ENCODE measurements at regions not wholly inside any gene's neighbourhood (a gene's known extent, or its start where the extent isn't known, plus 50 kb on each side); places are given as distances from the start of the nearest gene placed in this dataset.

DNA sequence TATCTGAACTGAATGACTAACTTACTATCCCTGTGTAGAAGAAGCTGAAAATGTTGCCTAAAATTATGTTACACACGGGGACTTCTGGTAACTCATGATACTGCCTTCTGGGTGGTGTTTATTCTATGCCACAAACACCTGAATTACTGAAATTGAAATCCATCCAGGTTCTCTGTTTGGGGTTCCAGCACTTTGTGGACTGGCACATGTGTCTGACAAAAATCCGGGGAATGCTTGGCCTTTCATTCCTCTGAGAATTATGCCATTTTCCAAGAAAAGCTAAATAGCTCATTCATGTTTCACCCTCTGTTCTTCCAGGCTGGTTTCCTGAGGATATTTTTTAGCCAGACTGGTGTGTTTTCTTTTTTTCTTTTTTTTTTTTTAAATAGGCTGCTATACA lies 59.5 kb upstream of the POU3F3 start:
- TF ChIP-seq, protein P1, sequence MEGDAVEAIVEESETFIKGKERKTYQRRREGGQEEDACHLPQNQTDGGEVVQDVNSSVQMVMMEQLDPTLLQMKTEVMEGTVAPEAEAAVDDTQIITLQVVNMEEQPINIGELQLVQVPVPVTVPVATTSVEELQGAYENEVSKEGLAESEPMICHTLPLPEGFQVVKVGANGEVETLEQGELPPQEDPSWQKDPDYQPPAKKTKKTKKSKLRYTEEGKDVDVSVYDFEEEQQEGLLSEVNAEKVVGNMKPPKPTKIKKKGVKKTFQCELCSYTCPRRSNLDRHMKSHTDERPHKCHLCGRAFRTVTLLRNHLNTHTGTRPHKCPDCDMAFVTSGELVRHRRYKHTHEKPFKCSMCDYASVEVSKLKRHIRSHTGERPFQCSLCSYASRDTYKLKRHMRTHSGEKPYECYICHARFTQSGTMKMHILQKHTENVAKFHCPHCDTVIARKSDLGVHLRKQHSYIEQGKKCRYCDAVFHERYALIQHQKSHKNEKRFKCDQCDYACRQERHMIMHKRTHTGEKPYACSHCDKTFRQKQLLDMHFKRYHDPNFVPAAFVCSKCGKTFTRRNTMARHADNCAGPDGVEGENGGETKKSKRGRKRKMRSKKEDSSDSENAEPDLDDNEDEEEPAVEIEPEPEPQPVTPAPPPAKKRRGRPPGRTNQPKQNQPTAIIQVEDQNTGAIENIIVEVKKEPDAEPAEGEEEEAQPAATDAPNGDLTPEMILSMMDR (conservative IDR thresholded peaks at IDR 0.05; ENCODE audit: low read depth in 2 of 2) = no peak
- TF ChIP-seq POLR2AphosphoS5 (IDR thresholded peaks at IDR 0.05; ENCODE audit: low read depth) (no peak), EZH2phosphoT487 (IDR thresholded peaks at IDR 0.05; ENCODE audit: unreplicated experiment) (no peak), CREB1 (CRISPR knock-in tag; IDR thresholded peaks at IDR 0.05; ENCODE audit: low read depth) (no peak), EZH2 (IDR thresholded peaks at IDR 0.05; ENCODE audit: low read depth, unreplicated experiment) (no peak), JUNB (IDR thresholded peaks at IDR 0.05; ENCODE audit: unreplicated experiment) (no peak), NANOG (IDR thresholded peaks at IDR 0.05; ENCODE audit: borderline replicate concordance) (no peak), ZNF331 (CRISPR knock-in tag; IDR thresholded peaks at IDR 0.05; ENCODE audit: low read depth) (no peak), ZNF114 (CRISPR knock-in tag; IDR thresholded peaks at IDR 0.05) (no peak), STAT1 (IDR thresholded peaks at IDR 0.05; ENCODE audit: unreplicated experiment) (no peak)
- TF ChIP-seq, protein P2, sequence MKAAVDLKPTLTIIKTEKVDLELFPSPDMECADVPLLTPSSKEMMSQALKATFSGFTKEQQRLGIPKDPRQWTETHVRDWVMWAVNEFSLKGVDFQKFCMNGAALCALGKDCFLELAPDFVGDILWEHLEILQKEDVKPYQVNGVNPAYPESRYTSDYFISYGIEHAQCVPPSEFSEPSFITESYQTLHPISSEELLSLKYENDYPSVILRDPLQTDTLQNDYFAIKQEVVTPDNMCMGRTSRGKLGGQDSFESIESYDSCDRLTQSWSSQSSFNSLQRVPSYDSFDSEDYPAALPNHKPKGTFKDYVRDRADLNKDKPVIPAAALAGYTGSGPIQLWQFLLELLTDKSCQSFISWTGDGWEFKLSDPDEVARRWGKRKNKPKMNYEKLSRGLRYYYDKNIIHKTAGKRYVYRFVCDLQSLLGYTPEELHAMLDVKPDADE (IDR thresholded peaks at IDR 0.05) = no peak
- TF ChIP-seq, protein P3, sequence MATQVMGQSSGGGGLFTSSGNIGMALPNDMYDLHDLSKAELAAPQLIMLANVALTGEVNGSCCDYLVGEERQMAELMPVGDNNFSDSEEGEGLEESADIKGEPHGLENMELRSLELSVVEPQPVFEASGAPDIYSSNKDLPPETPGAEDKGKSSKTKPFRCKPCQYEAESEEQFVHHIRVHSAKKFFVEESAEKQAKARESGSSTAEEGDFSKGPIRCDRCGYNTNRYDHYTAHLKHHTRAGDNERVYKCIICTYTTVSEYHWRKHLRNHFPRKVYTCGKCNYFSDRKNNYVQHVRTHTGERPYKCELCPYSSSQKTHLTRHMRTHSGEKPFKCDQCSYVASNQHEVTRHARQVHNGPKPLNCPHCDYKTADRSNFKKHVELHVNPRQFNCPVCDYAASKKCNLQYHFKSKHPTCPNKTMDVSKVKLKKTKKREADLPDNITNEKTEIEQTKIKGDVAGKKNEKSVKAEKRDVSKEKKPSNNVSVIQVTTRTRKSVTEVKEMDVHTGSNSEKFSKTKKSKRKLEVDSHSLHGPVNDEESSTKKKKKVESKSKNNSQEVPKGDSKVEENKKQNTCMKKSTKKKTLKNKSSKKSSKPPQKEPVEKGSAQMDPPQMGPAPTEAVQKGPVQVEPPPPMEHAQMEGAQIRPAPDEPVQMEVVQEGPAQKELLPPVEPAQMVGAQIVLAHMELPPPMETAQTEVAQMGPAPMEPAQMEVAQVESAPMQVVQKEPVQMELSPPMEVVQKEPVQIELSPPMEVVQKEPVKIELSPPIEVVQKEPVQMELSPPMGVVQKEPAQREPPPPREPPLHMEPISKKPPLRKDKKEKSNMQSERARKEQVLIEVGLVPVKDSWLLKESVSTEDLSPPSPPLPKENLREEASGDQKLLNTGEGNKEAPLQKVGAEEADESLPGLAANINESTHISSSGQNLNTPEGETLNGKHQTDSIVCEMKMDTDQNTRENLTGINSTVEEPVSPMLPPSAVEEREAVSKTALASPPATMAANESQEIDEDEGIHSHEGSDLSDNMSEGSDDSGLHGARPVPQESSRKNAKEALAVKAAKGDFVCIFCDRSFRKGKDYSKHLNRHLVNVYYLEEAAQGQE (IDR thresholded peaks at IDR 0.05; ENCODE audit: unreplicated experiment) = no peak
